Ectodermal cell (in vitro differentiated cells): ENCODE measurements at regions not wholly inside any gene's neighbourhood (a gene's known extent, or its start where the extent isn't known, plus 50 kb on each side); places are given as distances from the start of the nearest gene placed in this dataset.
"Not testable (repeated sequence)": the region's sequence is repeated elsewhere in the genome, so short reads cannot be mapped to it uniquely, and the experiment has no call there.

ENCODE experiments used
- H3K27ac ChIP-seq: 2 replicates; pipeline ENCODE4 v1.7.0; 2013; ENCODE audit warnings: mild to moderate bottlenecking, low read depth, low read length; ENCODE audit not compliant: insufficient read depth, poor library complexity, severe bottlenecking
- H3K27me3 ChIP-seq: 2 replicates; pipeline ENCODE4 v1.7.0; 2013; ENCODE audit warnings: mild to moderate bottlenecking, low read length; ENCODE audit not compliant: insufficient read depth, control insufficient read depth, poor library complexity, severe bottlenecking
- H3K36me3 ChIP-seq: one replicate; pipeline ENCODE4 v1.7.0; 2013; ENCODE audit warnings: low read length; ENCODE audit not compliant: control insufficient read depth, insufficient read depth
- H3K4me1 ChIP-seq: one replicate; pipeline ENCODE4 v1.7.0; 2013; ENCODE audit warnings: low read length; ENCODE audit not compliant: control insufficient read depth, insufficient read depth
- H3K4me3 ChIP-seq: 2 replicates; pipeline ENCODE4 v1.7.0; 2013; ENCODE audit warnings: low read depth, low read length, control low read depth; ENCODE audit not compliant: insufficient read depth
- H3K9me3 ChIP-seq: 2 replicates; pipeline ENCODE4 v1.7.0; 2013; ENCODE audit warnings: mild to moderate bottlenecking, low read length, moderate library complexity; ENCODE audit not compliant: control insufficient read depth
- WGBS, 2 experiments: methylation state at CpG; one replicate each; pipeline ENCODE4 v1.1.7; 2013; ENCODE audit warnings: missing lambda C conversion rate in 2 of 2; 5-methylcytosine and 5-hydroxymethylcytosine counted together

DNA sequence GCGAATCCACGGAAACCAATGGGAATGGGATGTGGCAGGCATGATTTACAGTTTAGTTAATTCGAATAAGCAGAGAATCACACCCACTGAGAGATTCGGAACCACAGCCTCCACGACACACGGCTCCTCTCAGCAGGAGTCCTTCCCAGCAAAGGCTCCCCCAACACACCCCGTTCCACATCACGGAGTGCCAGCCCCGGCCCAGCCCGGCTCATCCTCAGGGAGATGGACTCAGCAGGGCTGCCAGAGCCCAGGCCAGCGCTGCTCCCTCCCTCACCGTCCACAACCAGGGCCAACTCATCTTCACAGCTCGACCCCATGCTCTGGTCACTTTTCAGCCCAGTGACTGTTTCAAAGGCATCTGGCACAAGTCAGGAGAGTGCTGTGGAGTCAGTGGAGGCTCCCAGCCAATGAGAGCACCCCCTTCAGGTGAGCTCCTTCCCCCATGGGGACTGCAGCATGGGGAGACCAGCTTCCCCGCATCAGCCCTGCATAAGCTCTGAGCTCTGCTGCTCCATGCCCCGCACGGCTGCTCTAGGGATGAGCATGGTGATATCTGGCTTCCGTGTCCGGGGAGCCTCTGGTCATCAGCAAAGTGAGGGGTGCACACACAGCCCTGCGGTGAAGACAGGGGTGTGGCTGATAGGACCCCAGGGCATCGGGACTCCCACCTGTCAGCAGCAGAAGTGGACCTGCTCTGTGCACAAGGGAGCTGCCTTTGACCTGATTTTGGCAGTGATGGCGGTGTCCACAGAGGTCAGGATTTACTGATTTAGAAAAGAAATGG is 238.8 kb upstream of the SFSWAP start:
- no peaks in the 10 kb centered on the region for H3K36me3 ChIP-seq
- H3K4me1 ChIP-seq: no peaks in the 10 kb centered on the region
- H3K27me3 ChIP-seq: no peaks in the 10 kb centered on the region
- WGBS, 2 experiments: 86% methylated on average over 21 of the region's 21 CpGs
- H3K9me3 ChIP-seq: no peaks in the 10 kb centered on the region
- H3K27ac ChIP-seq: no peak overlapping the region
- H3K4me3 ChIP-seq: no peak overlapping the region

DNA sequence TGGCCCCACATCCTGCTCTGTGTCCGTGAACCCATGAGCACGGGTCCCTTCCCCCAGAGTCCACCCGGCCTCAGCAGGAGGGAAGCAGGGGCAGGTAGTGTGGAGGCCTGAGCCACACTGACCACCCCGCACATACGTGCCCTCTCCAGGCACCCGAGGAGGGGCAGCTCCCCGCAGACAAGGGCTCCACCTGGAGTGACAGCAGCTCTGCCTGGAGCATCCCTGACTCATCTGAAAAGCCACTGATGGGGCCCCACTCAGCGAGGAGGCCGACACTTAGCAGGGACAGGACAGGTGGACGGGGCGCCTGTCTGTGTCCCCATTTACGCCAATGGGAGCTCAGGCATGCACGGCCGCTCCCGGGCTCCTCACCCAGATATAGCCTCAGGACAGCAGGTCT is 237.6 kb upstream of the SFSWAP start:
- 94 to 95% methylated on average over 15 of the region's 15 CpGs for WGBS, 2 experiments

DNA sequence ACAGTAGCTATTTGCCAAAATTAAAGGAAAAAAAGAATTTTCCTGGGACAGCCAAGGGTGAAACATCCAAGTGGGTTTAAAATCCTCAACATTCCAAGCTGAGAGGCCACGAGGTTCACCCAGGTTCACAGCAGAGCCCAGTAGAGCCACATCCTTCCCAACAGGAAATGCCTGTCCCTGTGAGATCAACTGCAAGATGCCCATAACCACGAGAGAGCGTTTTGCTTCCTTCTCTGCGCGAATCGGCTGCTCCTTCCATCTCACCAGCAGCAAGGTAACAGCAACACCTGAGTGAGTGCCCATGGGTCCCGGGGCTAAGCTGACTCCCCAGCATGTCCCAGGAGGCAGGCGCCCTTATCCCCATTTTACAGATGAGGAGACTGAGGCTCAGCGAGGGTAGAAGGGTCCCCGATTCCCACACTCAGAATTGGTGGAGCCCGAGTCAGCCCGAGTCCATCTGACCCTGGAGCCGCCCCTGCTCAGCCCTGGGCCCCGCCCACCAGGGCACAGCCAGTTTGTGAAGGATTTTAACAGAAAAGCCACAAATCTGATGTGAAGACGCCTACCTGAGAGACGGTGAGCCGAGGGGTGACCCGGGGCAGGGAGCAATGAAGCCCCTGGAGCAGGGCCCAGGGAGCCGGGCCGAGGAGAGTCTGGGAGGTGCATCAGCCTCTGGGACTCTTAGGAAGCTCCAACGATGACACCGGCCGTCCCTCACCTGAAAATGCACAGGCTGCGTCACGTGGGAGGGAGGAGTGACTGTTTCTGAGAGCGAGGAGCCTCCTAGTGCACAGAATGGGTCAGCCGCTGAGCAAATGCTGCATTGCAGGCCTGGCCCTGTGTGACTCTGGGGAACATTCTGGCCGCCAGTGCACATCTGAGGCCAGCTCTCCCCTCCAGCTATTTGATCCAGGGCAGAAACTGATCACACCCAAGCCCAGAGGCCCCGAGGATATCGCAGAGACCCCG is 236.9 kb upstream of the SFSWAP start:
- H3K27me3 ChIP-seq: no peaks in the 10 kb centered on the region
- no peak overlapping the region for H3K4me3 ChIP-seq
- no peak overlapping the region for H3K27ac ChIP-seq
- no peaks in the 10 kb centered on the region for H3K4me1 ChIP-seq
- WGBS, 2 experiments: 86 to 88% methylated on average over 31 of the region's 31 CpGs
- no peaks in the 10 kb centered on the region for H3K36me3 ChIP-seq
- H3K9me3 ChIP-seq: no peaks in the 10 kb centered on the region

More for the DNA sequence above, 237.6 kb upstream of the SFSWAP start:
- no peak overlapping the region for H3K4me3 ChIP-seq
- no peaks in the 10 kb centered on the region for H3K9me3 ChIP-seq
- H3K27ac ChIP-seq: no peak overlapping the region
- H3K4me1 ChIP-seq: no peaks in the 10 kb centered on the region
- H3K27me3 ChIP-seq: no peaks in the 10 kb centered on the region
- H3K36me3 ChIP-seq: no peaks in the 10 kb centered on the region

DNA sequence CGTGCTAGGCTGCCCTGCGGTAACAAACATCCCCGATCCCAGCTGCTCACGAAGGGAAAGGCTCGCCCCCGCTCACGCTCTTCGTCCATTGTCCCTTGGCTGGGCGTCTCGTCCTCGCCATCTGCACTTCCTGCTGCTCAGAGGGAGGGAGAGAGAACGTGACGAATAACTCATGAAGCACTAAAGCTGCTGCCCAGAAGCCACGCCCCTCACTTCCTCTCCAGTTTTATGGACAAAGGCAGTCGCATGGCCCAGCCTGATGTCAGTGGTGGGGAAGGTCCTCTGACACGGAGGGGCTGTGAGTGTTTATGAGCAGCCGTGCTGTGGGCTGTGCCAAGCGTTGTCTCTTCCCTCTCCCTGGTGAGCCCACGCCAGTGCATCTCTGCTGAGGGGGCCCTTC is 235.9 kb upstream of the SFSWAP start:
- not testable (repeated sequence) for H3K36me3 ChIP-seq, H3K27me3 ChIP-seq, H3K9me3 ChIP-seq, H3K4me3 ChIP-seq, H3K27ac ChIP-seq, H3K4me1 ChIP-seq
- 75 to 96% methylated on average over 2 to 3 of the region's 19 CpGs for WGBS, 2 experiments

DNA sequence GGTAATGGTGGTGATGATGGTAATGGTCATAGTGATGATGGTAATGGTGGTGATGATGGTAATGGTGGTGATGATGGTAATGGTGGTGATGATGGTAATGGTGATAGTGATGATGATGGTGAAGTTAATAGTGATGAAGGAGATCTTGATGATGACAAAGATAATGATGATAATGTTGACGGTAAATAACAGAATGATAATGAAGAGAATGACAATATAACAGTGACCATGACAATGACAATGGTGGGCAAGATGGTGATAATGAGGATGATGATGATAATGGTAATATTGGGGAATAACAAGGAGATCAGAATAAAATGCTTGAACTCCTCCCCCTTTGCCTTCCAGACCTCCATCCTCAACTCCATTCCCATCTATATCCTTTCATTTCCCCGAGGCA is 233.3 kb upstream of the SFSWAP start:
- H3K27me3 ChIP-seq: no peaks in the 10 kb centered on the region
- H3K9me3 ChIP-seq: no peaks in the 10 kb centered on the region
- 95 to 96% methylated on average over 2 of the region's 2 CpGs for WGBS, 2 experiments
- H3K36me3 ChIP-seq: no peaks in the 10 kb centered on the region
- H3K4me1 ChIP-seq: no peaks in the 10 kb centered on the region
- H3K27ac ChIP-seq: no peak overlapping the region
- no peak overlapping the region for H3K4me3 ChIP-seq

DNA sequence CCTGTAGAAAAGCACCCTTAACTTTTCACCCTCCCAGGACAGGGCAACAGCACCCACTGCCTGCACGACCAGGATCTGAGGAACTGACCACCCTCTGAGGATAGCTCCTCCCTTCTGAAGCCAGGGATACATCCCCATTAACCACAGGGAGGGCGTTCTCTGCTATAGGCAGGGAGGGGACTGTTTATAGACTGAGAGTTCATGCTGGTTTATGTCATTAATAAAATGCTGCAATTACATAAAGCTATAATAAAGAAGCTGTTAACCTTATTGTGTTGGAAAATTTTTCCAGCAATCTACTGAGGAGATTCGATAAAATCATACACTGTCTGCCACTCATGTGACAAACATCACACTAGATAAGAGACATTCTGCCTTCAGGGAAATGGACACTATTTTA is 232.4 kb upstream of the SFSWAP start:
- Histone ChIP-seq H3K4me3 (no peak overlapping the region), H3K4me1 (no peaks in the 10 kb centered on the region), H3K27me3 (no peaks in the 10 kb centered on the region), H3K9me3 (no peaks in the 10 kb centered on the region), H3K36me3 (no peaks in the 10 kb centered on the region), H3K27ac (no peak overlapping the region)
- 71 to 87% methylated on average over 2 of the region's 3 CpGs for WGBS, 2 experiments

DNA sequence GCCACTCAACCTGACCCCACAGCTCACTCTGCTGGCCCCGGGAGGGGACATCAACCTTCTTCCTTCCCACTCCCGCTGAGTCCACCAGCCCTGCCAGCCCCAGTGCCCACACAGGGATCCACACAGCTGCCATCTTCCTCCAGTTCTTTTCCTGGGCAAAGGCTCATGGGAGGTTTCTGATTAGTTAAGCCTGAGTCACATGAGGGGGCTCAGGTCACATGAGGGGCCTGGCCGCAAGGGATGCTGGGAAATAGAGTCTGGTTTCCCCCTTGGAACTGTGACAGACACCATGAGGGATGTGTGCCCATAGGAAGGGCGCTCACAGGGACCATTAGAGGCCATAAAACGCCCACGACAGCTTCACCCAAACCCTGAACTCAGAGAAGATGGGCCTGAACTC is 228.7 kb upstream of the SFSWAP start:
- H3K27me3 ChIP-seq: no peaks in the 10 kb centered on the region
- WGBS, 2 experiments: 78% methylated on average over 6 of the region's 6 CpGs
- no peak overlapping the region for H3K27ac ChIP-seq
- no peaks in the 10 kb centered on the region for H3K9me3 ChIP-seq
- no peak overlapping the region for H3K4me3 ChIP-seq
- H3K36me3 ChIP-seq: no peaks in the 10 kb centered on the region
- no peaks in the 10 kb centered on the region for H3K4me1 ChIP-seq

DNA sequence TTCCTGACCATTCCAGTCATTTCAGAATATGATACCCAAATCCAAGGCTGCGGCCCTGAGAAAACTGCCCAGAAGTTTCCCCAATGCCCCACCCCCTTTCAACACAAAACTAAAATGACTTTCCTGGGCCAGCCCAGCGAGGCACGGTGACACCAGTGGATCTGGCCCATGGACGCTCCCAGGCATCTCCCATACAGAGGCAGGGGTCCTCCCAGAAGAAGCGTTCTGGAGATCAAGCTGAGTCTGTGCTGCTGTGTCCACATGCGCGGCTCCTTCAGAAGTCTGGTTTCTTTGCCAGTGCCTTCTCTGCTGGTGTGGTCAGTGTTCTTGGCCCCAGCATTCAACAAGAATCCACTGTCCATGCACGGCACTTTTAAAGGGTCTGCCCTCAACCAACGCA is 228.2 kb upstream of the SFSWAP start:
- no peak overlapping the region for H3K4me3 ChIP-seq
- no peaks in the 10 kb centered on the region for H3K36me3 ChIP-seq
- H3K9me3 ChIP-seq: no peaks in the 10 kb centered on the region
- H3K27me3 ChIP-seq: no peaks in the 10 kb centered on the region
- WGBS, 2 experiments: 94 to 97% methylated on average over 9 of the region's 9 CpGs
- H3K27ac ChIP-seq: no peak overlapping the region
- H3K4me1 ChIP-seq: no peaks in the 10 kb centered on the region

DNA sequence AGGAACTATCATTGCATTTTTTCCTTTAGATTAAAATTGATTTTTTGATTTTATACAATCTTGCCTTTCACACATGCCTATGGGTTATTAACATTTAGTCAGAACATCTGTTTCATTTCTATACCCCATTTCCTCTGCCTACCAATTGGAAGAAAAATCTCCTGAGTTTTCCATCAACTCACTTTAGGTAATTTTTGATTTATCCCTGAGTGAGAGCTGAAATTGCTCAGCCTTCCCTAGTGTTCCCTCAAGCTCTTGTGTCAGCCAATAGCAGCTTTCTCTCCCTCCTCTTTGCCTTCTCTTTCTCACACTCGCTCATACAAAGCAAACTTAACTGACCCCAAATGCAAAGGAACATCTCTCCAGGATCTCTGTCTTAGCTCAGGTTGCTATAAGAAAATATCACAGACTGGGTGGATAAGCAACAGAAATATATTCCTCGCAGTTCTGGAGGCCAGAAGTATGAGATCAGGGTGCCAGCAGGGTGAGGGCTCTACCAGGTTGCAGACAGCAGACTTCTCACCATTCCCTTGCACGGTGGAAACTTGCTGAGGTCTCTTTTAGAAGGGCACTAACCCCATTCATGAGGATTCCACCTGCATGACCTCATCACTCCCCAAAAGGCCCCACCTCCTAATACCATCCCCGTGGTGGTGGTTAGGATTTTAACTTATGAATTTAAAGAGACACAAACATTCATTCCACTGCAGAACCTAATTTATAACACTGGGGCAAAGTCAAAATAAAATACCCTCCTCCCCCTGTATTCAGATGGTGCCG is 224.2 kb upstream of the SFSWAP start:
- H3K27ac ChIP-seq: no peak overlapping the region
- H3K9me3 ChIP-seq: no peaks in the 10 kb centered on the region
- H3K4me1 ChIP-seq: no peaks in the 10 kb centered on the region
- no peaks in the 10 kb centered on the region for H3K27me3 ChIP-seq
- no peak overlapping the region for H3K4me3 ChIP-seq
- no peaks in the 10 kb centered on the region for H3K36me3 ChIP-seq
- 63 to 71% methylated on average over 4 to 5 of the region's 5 CpGs for WGBS, 2 experiments
